GM13977 (cell line): ENCODE measurements at regions not wholly inside any gene's neighbourhood (a gene's known extent, or its start where the extent isn't known, plus 50 kb on each side); places are given as distances from the start of the nearest gene placed in this dataset.

Experiments
- DNase-seq: peaks from one replicate; pipeline ENCODE4 v3.0.0; 2012; ENCODE audit warnings: low spot score
- in situ Hi-C: fragments of 300-500 bp; cut with MboI; formaldehyde crosslinking; loops from one replicate; pipeline ENCODE4 v1.12.0; 2022; ENCODE audit warnings: low sequenced_read_pairs, low pct_unique_long_range_greater_than_20kb, mixed read lengths, inconsistent platforms; ENCODE audit not compliant: unreplicated experiment
- TF ChIP-seq, protein P1 (sequence below): IDR thresholded peaks from 2 replicates; pipeline ENCODE4 v1.5.1; 2012; ENCODE audit warnings: mild to moderate bottlenecking, control low read depth; ENCODE audit not compliant: insufficient read depth; ENCODE audit errors: extremely low read depth, missing control alignments

DNA sequence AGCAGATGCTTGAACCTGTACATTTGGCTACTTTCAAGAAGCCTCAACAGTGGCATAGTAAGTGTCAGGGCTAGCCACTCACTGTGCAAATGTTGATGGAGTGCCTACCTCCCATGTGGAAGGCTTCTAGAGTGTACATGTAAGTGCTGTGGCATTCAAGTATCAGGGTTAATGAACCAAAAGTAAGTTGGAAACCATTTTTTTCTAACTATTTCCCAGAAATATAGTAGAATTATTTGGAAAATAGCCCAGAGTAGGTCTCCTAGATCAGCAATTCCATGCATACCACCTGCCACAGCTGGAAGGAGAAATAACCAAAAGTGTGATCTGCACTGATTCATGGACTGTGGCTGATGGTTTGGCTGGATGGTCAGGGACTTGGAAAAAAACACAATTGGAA, 53.3 kb downstream of the FOXD1 start:
- in situ Hi-C loops: no loop called here
- TF ChIP-seq, protein P1, sequence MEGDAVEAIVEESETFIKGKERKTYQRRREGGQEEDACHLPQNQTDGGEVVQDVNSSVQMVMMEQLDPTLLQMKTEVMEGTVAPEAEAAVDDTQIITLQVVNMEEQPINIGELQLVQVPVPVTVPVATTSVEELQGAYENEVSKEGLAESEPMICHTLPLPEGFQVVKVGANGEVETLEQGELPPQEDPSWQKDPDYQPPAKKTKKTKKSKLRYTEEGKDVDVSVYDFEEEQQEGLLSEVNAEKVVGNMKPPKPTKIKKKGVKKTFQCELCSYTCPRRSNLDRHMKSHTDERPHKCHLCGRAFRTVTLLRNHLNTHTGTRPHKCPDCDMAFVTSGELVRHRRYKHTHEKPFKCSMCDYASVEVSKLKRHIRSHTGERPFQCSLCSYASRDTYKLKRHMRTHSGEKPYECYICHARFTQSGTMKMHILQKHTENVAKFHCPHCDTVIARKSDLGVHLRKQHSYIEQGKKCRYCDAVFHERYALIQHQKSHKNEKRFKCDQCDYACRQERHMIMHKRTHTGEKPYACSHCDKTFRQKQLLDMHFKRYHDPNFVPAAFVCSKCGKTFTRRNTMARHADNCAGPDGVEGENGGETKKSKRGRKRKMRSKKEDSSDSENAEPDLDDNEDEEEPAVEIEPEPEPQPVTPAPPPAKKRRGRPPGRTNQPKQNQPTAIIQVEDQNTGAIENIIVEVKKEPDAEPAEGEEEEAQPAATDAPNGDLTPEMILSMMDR: no peak
- DNase-seq: no peak

DNA sequence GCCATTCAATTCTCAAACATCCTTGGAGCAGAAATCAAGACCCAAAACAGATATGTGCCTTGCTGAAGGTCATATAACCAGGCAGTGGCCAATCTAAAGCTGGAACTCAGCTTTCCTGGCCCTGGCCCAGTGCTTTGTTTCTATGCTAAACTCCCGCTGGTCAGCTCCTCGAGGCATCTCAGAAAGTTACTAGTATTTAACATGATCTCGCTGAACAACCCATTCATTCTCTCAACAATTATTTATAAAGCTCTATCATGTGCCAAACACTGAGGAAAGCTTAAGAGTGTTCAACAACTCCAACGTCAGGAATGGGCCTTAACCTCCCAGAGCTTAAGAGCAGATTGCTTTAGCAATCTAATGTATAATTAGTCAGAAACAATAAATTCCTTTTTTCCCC, 54.0 kb downstream of the FOXD1 start:
- in situ Hi-C loops: no loop called here
- TF ChIP-seq, protein P1: no peak

DNA sequence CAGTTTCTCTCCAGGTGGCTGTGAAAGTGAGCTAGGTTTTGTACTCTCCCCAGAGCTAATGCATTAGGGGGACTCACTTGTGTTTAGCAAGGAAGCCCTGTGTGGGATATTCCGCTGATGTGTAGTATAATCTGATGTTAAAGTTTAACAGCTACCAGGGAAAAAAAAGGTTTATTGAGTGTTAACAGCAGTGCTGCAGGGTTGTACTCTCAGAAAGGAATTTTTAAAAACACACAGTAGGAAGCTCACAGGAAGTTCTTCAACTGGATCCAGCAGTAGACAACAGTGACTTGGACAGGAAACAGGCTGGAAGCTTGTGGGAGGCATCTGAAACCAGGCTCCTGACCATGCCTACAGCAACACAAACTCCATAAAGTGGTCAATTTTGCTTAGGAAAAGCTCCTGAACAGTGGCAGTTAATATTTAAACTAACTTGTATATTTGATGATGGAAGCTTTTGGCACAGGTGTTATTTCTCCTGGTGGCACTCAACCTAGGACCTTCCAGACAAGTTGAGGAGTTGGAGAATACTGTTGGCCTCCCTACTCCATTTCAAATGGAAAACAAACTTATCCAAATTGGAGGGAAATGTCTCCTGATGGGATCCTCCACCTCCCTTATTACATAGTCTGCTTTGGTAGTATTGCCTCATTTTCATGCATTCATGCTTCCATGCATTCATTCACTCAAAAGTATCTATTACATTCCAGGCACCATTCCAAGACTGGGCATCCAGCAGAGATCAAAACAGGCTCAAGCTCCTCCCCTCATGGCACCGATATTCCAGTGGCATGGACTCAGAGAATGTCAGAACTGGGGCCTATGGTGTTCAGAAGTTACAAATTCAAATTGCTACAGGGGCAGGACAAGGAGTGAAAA, 54.7 kb downstream of the FOXD1 start:
- in situ Hi-C loops: no loop called here
- no peak for DNase-seq
- TF ChIP-seq, protein P1: no peak

More for the DNA sequence above, 54.0 kb downstream of the FOXD1 start:
- no peak for DNase-seq

DNA sequence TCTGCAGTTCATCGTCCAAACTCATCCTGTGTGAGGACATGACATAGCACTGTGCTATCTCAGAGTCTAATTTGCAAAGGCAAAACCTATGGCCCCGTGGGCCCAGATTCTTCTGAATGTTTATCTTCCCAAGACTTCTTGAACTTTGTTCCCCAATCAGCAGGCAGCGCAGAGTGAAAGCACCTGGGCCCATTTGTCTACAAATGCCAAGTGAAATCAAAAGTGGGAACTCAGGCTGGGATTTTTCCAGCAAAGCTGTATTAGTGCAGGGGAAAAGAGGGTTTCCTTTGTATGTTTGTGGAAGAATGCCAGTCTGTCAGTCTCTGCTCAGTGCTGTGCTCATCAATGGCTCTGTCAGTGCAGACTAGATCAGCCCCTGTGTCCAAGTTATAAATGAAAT, 55.8 kb downstream of the FOXD1 start:
- TF ChIP-seq, protein P1: no peak

DNA sequence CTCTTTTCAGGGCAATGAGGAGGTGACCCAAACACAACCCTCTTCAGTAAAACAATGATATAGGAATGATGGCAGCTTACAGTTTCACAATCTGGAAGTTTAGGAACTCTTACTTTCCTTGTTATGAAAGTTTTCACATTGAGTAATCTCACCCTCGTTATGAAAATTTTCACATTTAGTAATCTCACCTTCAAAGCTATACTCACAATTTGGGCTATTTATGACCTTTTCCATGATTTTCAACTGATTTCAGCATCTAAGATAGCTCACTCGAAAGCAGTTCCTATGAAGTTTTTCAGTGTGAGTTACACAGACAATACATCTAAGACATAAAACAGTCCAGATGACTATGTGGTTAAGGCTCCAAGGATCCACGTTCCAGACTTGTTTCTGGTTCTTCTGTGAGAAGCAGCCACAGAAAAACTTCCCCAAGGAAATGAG, 57.1 kb downstream of the FOXD1 start:
- TF ChIP-seq, protein P1: no peak
- no peak for DNase-seq
- in situ Hi-C loops: no loop called here

More for the DNA sequence above, 55.8 kb downstream of the FOXD1 start:
- in situ Hi-C loops: no loop called here
- no peak for DNase-seq

DNA sequence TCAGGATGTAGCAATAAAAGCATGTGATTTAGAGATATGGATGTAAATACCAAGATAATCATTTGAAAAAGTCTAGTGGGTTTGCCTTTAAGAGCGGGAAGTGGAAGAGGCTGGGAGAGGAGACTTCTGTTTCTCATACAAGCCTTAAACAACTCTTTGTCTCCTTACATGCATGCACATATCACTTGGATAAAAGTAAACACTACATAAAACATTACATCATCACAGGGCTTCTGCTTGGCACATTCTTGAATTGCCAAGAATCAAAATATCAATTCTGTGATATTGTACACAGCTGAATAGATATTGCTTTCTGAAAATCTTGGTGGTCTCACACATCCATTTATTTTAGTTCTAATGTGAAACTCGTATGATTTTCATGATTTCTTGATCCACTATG, 57.6 kb downstream of the FOXD1 start:
- TF ChIP-seq, protein P1: no peak
- DNase-seq: no peak
- in situ Hi-C loops: no loop called here
